GM23338 (cell line): ENCODE measurements at regions not wholly inside any gene's neighbourhood (a gene's known extent, or its start where the extent isn't known, plus 50 kb on each side); places are given as distances from the start of the nearest gene placed in this dataset.

Experiments used
- CREB1 ChIP-seq: fragments of 250-450 bp; sonication (Bioruptor Pico); IDR thresholded peaks from 2 replicates; pipeline ENCODE4 v1.5.0; 2020; ENCODE audit warnings: low read depth, mild to moderate bottlenecking, moderate library complexity
- CTCF ChIP-seq, 2 experiments: fragments of 200-600 bp in 1 of 2; sonication (generic) in 1 of 2; conservative IDR thresholded peaks; 2 replicates each; pipeline versions ENCODE4 v1.5.1 to v1.6.1; 2016 to 2017; ENCODE audit warnings: antibody characterized with exemption in 2 of 2, low read depth in 2 of 2, mild to moderate bottlenecking in 2 of 2, moderate library complexity in 1 of 2
- ETS1 ChIP-seq: IDR thresholded peaks from 2 replicates; pipeline ENCODE4 v1.6.1; 2016; ENCODE audit warnings: antibody characterized with exemption
- EZH2 ChIP-seq: fragments of 200-600 bp; sonication (generic); IDR thresholded peaks from one replicate; pipeline ENCODE4 v1.8.0; 2017; ENCODE audit warnings: antibody characterized with exemption, mild to moderate bottlenecking, low read depth; ENCODE audit not compliant: unreplicated experiment
- EZH2phosphoT487 ChIP-seq: fragments of 200-600 bp; sonication (generic); IDR thresholded peaks from one replicate; pipeline ENCODE4 v1.8.1; 2018; ENCODE audit warnings: antibody characterized with exemption; ENCODE audit not compliant: unreplicated experiment
- JUNB ChIP-seq: IDR thresholded peaks from one replicate; pipeline ENCODE4 v1.6.1; 2016; ENCODE audit warnings: antibody characterized with exemption; ENCODE audit not compliant: unreplicated experiment
- NANOG ChIP-seq: IDR thresholded peaks from 2 replicates; pipeline ENCODE4 v1.6.1; 2016; ENCODE audit warnings: antibody characterized with exemption, borderline replicate concordance
- POLR2AphosphoS5 ChIP-seq: IDR thresholded peaks from 2 replicates; pipeline ENCODE4 v1.6.1; 2016; ENCODE audit warnings: antibody characterized with exemption, low read depth
- REST ChIP-seq: IDR thresholded peaks from one replicate; pipeline ENCODE4 v1.6.1; 2018; ENCODE audit warnings: antibody characterized with exemption; ENCODE audit not compliant: unreplicated experiment

- TF ChIP-seq CTCF (conservative IDR thresholded peaks at IDR 0.05; ENCODE audit: low read depth in 2 of 2) = no peak
- no peak for TF ChIP-seq CREB1 (CRISPR knock-in tag)
- TF ChIP-seq POLR2AphosphoS5 = no peak
- no peak for TF ChIP-seq REST
- no peak for TF ChIP-seq EZH2
- TF ChIP-seq EZH2phosphoT487 = no peak
- no peak for TF ChIP-seq NANOG
- TF ChIP-seq JUNB = no peak
- no peak for TF ChIP-seq ETS1
These were observed 193.7 kb upstream of the RORA start for GRCh38 chr15:61422773-61423172.
